Left renal pelvis (tissue), 4 donors: ENCODE measurements at regions not wholly inside any gene's neighbourhood (a gene's known extent, or its start where the extent isn't known, plus 50 kb on each side); places are given as distances from the start of the nearest gene placed in this dataset.

Experiments
- DNase-seq, 4 donors: peaks; one replicate each; pipeline ENCODE4 v3.0.0-alpha.2; 2013; ENCODE audit warnings: low read depth in 4 of 4, low spot score in 3 of 4

GRCh38 chr11:29018631-29019030 lies 910.4 kb downstream of the METTL15 start:
- DNase-seq = no peak

- no peak for DNase-seq
These were observed 909.8 kb downstream of the METTL15 start for GRCh38 chr11:29017941-29018340.

- no peak for DNase-seq
These were observed 904.3 kb downstream of the METTL15 start for GRCh38 chr11:29012507-29012906.

GRCh38 chr11:29009426-29009825 lies 901.2 kb downstream of the METTL15 start:
- DNase-seq = no peak

GRCh38 chr11:29008481-29008880 lies 900.3 kb downstream of the METTL15 start:
- no peak for DNase-seq

GRCh38 chr11:29006668-29007067 lies 898.5 kb downstream of the METTL15 start:
- no peak for DNase-seq

GRCh38 chr11:29005401-29005980 lies 897.3 kb downstream of the METTL15 start:
- no peak for DNase-seq

- no peak for DNase-seq
These were observed 894.6 kb downstream of the METTL15 start for GRCh38 chr11:29002816-29003215.

- DNase-seq = no peak
These were observed 891.4 kb downstream of the METTL15 start for GRCh38 chr11:28999620-29000019.

GRCh38 chr11:28992996-28993395 lies 884.8 kb downstream of the METTL15 start:
- DNase-seq = no peak

- peak in 2 of 4 donors; percentile 1 to 3 for DNase-seq
These were observed 876.0 kb downstream of the METTL15 start for GRCh38 chr11:28984231-28984630.

GRCh38 chr11:28983780-28984179 lies 875.6 kb downstream of the METTL15 start:
- DNase-seq = no peak

- no peak for DNase-seq
These were observed 873.2 kb downstream of the METTL15 start for GRCh38 chr11:28981381-28981780.

GRCh38 chr11:28976801-28977145 lies 868.6 kb downstream of the METTL15 start:
- DNase-seq = no peak

- DNase-seq = no peak
These were observed 868.0 kb downstream of the METTL15 start for GRCh38 chr11:28976012-28976800.

- no peak for DNase-seq
These were observed 861.6 kb downstream of the METTL15 start for GRCh38 chr11:28969832-28970231.

GRCh38 chr11:28966951-28967350 lies 858.8 kb downstream of the METTL15 start:
- no peak for DNase-seq

- no peak for DNase-seq
These were observed 857.6 kb downstream of the METTL15 start for GRCh38 chr11:28965819-28966218.

GRCh38 chr11:28964811-28965210 lies 856.6 kb downstream of the METTL15 start:
- no peak for DNase-seq

- no peak for DNase-seq
These were observed 855.0 kb downstream of the METTL15 start for GRCh38 chr11:28963187-28963586.

GRCh38 chr11:28962502-28962901 lies 854.3 kb downstream of the METTL15 start:
- DNase-seq = no peak

GRCh38 chr11:28961726-28962125 lies 853.5 kb downstream of the METTL15 start:
- DNase-seq = no peak
